HUES64 (cell line): ENCODE measurements at regions not wholly inside any gene's neighbourhood (a gene's known extent, or its start where the extent isn't known, plus 50 kb on each side); places are given as distances from the start of the nearest gene placed in this dataset.
"Not testable (repeated sequence)": the region's sequence is repeated elsewhere in the genome, so short reads cannot be mapped to it uniquely, and the experiment has no call there.

Experiments used
- H3K27ac ChIP-seq: 2 replicates; pipeline ENCODE4 v1.7.0; 2013; ENCODE audit warnings: low read depth, low read length, inconsistent platforms
- H3K27me3 ChIP-seq: 2 replicates; pipeline ENCODE4 v1.6.1; 2013; ENCODE audit warnings: mild to moderate bottlenecking, low read length; ENCODE audit not compliant: insufficient read depth
- H3K36me3 ChIP-seq: 2 replicates; pipeline ENCODE4 v1.6.1; 2013; ENCODE audit warnings: mild to moderate bottlenecking, low read length; ENCODE audit not compliant: insufficient read depth
- H3K4me1 ChIP-seq: 2 replicates; pipeline ENCODE4 v1.6.1; 2013; ENCODE audit warnings: mild to moderate bottlenecking, low read length, moderate library complexity; ENCODE audit not compliant: insufficient read depth
- H3K4me3 ChIP-seq: 2 replicates; pipeline ENCODE4 v1.5.1; 2013; ENCODE audit warnings: mild to moderate bottlenecking, low read length, moderate library complexity
- H3K9ac ChIP-seq: 2 replicates; pipeline ENCODE4 v1.6.1; 2013; ENCODE audit warnings: mild to moderate bottlenecking, low read depth, low read length
- H3K9me3 ChIP-seq: 2 replicates; pipeline ENCODE4 v1.6.1; 2013; ENCODE audit warnings: low read depth, low read length; ENCODE audit not compliant: insufficient read depth
- WGBS: fragments of 150-250, 120-280 bp; methylation state at CpG from one replicate; pipeline ENCODE4 v1.1.7; 2013; ENCODE audit warnings: missing lambda C conversion rate; 5-methylcytosine and 5-hydroxymethylcytosine counted together

DNA sequence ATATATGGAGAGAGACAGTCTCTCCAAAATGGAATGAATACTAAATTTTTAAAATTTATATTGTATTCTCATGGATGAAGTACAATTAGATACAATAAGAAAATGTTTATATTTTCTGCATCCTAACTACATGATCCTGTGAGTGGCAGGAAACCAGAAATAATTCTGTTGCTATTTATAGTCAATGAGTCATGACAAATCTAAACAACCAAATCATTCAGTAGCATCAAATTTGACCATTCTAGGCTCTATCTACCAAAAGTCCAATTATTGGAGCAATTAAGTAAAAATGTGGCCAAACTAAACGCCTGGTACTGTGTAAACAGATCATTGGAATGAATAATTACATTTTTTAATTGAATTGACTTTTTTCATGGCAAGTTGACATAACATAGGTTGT lies 959.8 kb downstream of the EPHA7 start:
- H3K27me3 ChIP-seq = no peaks in the 10 kb centered on the region
- no peak overlapping the region for H3K4me3 ChIP-seq
- H3K9me3 ChIP-seq = no peaks in the 10 kb centered on the region
- H3K9ac ChIP-seq = no peak overlapping the region
- WGBS = 0% methylated on average over 1 of the region's 1 CpG
- no peak overlapping the region for H3K27ac ChIP-seq
- peaks cover 8% of the 10 kb centered on the region for H3K4me1 ChIP-seq
- H3K36me3 ChIP-seq = no peaks in the 10 kb centered on the region

- Histone ChIP-seq H3K36me3 (no peaks in the 10 kb centered on the region), H3K9me3 (no peaks in the 10 kb centered on the region), H3K27ac (no peak overlapping the region), H3K4me3 (no peak overlapping the region), H3K4me1 (no peaks in the 10 kb centered on the region), H3K9ac (no peak overlapping the region), H3K27me3 (no peaks in the 10 kb centered on the region)
- 83% methylated on average over 1 of the region's 3 CpGs for WGBS
Observed at GRCh38 chr6:92446052-92446451, 973.3 kb downstream of the EPHA7 start.

DNA sequence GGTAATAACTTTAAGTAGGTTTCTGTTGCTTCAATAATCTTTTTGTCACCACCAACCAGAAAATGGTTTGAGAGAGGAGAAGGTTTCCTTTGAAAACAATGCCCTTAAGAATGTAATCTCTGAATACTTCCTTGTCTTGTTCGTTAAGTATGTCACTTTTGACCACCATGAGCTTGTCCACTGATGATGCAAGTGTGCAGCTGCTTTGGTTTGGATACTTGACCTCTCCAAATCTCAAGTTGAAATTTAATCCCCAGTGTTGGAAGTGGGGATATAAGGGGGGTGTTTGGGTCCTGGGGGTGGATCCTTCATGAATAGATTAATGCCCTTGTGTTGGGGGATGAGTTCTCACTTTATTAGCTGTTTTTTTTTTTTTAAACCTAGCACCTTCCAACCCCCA lies 985.4 kb downstream of the EPHA7 start:
- Histone ChIP-seq H3K9me3 (no peaks in the 10 kb centered on the region), H3K27me3 (no peaks in the 10 kb centered on the region), H3K27ac (no peak overlapping the region), H3K36me3 (no peaks in the 10 kb centered on the region), H3K9ac (no peak overlapping the region), H3K4me3 (no peak overlapping the region), H3K4me1 (no peaks in the 10 kb centered on the region)
- WGBS = 92% methylated on average over 1 of the region's 1 CpG

GRCh38 chr6:92431502-92431901 lies 987.9 kb downstream of the EPHA7 start:
- H3K4me3 ChIP-seq = no peak overlapping the region
- H3K27ac ChIP-seq = no peak overlapping the region
- H3K9ac ChIP-seq = no peak overlapping the region
- no peaks in the 10 kb centered on the region for H3K4me1 ChIP-seq
- H3K9me3 ChIP-seq = no peaks in the 10 kb centered on the region
- H3K27me3 ChIP-seq = no peaks in the 10 kb centered on the region
- no peaks in the 10 kb centered on the region for H3K36me3 ChIP-seq

GRCh38 chr6:92428448-92428847 lies 990.9 kb downstream of the EPHA7 start:
- no peak overlapping the region for H3K9ac ChIP-seq
- H3K36me3 ChIP-seq = no peaks in the 10 kb centered on the region
- H3K27me3 ChIP-seq = no peaks in the 10 kb centered on the region
- H3K9me3 ChIP-seq = no peaks in the 10 kb centered on the region
- no peak overlapping the region for H3K4me3 ChIP-seq
- H3K27ac ChIP-seq = no peak overlapping the region
- H3K4me1 ChIP-seq = no peaks in the 10 kb centered on the region
- no CpG with 5 or more reads among the region's 2 CpGs for WGBS

- H3K9ac ChIP-seq = no peak overlapping the region
- no peaks in the 10 kb centered on the region for H3K9me3 ChIP-seq
- no peaks in the 10 kb centered on the region for H3K36me3 ChIP-seq
- 87% methylated on average over 2 of the region's 2 CpGs for WGBS
- H3K4me3 ChIP-seq = no peak overlapping the region
- no peaks in the 10 kb centered on the region for H3K4me1 ChIP-seq
- H3K27ac ChIP-seq = no peak overlapping the region
- H3K27me3 ChIP-seq = no peaks in the 10 kb centered on the region
Observed at GRCh38 chr6:92427453-92427852, 991.9 kb downstream of the EPHA7 start.

DNA sequence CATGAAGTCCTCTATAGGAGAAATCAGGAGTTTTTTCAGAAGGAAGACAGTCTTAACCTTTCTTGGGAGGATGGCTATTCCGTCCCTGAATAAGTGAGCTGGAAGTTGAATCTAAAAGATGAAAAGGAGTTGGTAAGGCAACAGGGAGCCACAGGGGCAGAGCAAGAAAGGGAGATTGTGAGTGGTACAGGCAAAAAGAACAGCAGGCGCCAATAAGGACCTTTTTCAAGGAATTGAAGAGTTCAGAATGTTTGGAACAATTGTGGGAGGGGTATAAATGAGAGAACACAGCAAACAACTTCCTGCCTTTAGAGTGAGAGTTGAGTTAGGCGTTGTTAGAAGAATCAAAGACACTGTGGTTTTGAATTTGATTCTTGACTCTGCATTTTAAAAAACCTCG lies 1003.7 kb downstream of the EPHA7 start:
- WGBS = 49% methylated on average over 3 of the region's 4 CpGs

DNA sequence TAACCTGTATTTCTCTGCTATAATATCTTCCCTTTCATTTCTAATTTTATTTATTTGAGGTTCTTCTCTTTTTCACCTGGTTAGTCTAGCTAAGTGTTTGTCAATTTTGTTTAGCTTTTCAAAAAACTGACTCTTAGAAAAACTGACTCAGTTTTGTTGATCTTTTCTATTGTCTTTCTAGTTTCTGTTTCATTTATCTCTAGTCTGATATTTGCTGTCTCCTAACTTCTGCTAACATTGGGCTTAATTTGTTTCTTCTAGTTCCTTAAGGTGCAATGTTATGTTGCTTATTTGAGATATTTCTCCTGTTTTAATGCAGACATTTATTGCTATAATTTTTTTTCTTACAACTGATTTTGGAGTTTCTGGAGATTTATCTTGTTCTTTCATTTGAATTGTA lies 1011.0 kb downstream of the EPHA7 start:
- no peaks in the 10 kb centered on the region for H3K36me3 ChIP-seq
- H3K4me1 ChIP-seq = no peaks in the 10 kb centered on the region
- no peaks in the 10 kb centered on the region for H3K27me3 ChIP-seq
- H3K27ac ChIP-seq = no peak overlapping the region
- no peak overlapping the region for H3K9ac ChIP-seq
- H3K9me3 ChIP-seq = peaks cover 3% of the 10 kb centered on the region; the same call in 1 of the 2 replicates
- H3K4me3 ChIP-seq = no peak overlapping the region

More for the DNA sequence above, 1003.7 kb downstream of the EPHA7 start:
- Histone ChIP-seq H3K4me3 (no peak overlapping the region), H3K9ac (no peak overlapping the region), H3K36me3 (no peaks in the 10 kb centered on the region), H3K27me3 (no peaks in the 10 kb centered on the region), H3K4me1 (peaks cover 17% of the 10 kb centered on the region), H3K27ac (no peak overlapping the region), H3K9me3 (peaks cover 10% of the 10 kb centered on the region; the same call in 1 of the 2 replicates)

- Histone ChIP-seq H3K9ac (no peak overlapping the region), H3K36me3 (no peaks in the 10 kb centered on the region), H3K27ac (no peak overlapping the region), H3K27me3 (no peaks in the 10 kb centered on the region), H3K4me3 (no peak overlapping the region), H3K4me1 (no peaks in the 10 kb centered on the region), H3K9me3 (no peaks in the 10 kb centered on the region)
- 78% methylated on average over 1 of the region's 2 CpGs for WGBS
Observed at GRCh38 chr6:92404281-92404680, 1015.1 kb downstream of the EPHA7 start.

- Histone ChIP-seq H3K36me3 (no peaks in the 10 kb centered on the region), H3K9ac (no peak overlapping the region), H3K4me3 (no peak overlapping the region), H3K9me3 (no peaks in the 10 kb centered on the region), H3K27ac (no peak overlapping the region), H3K27me3 (no peaks in the 10 kb centered on the region), H3K4me1 (no peaks in the 10 kb centered on the region)
- WGBS = 99% methylated on average over 2 of the region's 2 CpGs
Observed at GRCh38 chr6:92399911-92400310, 1019.4 kb downstream of the EPHA7 start.

GRCh38 chr6:92388706-92389105 lies 1030.7 kb downstream of the EPHA7 start:
- H3K9ac ChIP-seq, H3K9me3 ChIP-seq, H3K4me3 ChIP-seq, H3K4me1 ChIP-seq, H3K36me3 ChIP-seq, H3K27ac ChIP-seq, H3K27me3 ChIP-seq: not testable (repeated sequence)
- 96% methylated on average over 8 of the region's 8 CpGs for whole genome bisulfite sequencing

DNA sequence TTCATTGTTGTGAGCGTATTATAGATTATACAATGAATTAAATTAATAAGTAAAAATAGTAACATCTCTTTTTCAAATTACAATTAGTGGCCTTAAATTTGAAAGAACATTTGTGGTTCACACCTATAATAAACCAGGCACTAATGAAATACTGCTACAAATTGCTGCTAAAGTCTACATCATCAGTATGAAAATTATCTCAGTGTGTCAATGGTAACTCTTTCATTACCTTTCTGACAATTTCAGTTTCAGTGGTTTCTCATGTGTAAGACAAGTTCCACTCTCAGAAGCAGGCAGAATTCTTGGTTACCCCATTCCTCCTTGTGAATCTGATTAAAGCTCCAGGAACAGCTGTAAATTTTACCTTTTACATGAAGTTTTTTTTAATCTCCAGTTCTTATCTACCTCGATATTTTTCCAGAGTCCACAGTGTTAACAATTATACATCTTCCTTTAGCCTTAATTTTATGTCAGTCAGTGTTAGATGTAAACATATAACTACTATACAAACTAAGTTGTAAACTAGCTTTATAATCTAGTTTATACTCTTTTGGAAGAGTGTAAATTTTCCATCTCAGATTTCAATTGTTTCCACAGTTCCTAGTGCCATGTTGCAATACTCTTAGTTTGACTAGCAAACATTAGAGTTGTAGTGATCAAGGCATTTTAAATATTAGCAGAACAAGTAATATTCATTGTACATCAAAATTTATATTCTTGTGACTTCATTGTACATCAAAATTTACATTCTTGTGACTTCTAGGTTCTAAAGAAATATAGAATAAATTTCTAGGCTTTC lies 1038.4 kb downstream of the EPHA7 start:
- H3K36me3 ChIP-seq = no peaks in the 10 kb centered on the region
- H3K4me1 ChIP-seq = no peaks in the 10 kb centered on the region
- no peak overlapping the region for H3K4me3 ChIP-seq
- WGBS = 91% methylated on average over 1 of the region's 2 CpGs
- no peaks in the 10 kb centered on the region for H3K9me3 ChIP-seq
- no peaks in the 10 kb centered on the region for H3K27me3 ChIP-seq
- no peak overlapping the region for H3K27ac ChIP-seq
- no peak overlapping the region for H3K9ac ChIP-seq
